ENCODE measurements at regions not wholly inside any gene's neighbourhood (a gene's known extent, or its start where the extent isn't known, plus 50 kb on each side); places are given as distances from the start of the nearest gene placed in this dataset.

- H3K4me3 ChIP-seq: no peak overlapping the region
- ATAC-seq (ENCODE audit: insufficient read depth, low FRiP score) (no peak), DNase-seq (no peak)
- WGBS, 2 donors: 54 to 73% methylated on average over 2 of the region's 2 CpGs
- TF ChIP-seq, protein P1, sequence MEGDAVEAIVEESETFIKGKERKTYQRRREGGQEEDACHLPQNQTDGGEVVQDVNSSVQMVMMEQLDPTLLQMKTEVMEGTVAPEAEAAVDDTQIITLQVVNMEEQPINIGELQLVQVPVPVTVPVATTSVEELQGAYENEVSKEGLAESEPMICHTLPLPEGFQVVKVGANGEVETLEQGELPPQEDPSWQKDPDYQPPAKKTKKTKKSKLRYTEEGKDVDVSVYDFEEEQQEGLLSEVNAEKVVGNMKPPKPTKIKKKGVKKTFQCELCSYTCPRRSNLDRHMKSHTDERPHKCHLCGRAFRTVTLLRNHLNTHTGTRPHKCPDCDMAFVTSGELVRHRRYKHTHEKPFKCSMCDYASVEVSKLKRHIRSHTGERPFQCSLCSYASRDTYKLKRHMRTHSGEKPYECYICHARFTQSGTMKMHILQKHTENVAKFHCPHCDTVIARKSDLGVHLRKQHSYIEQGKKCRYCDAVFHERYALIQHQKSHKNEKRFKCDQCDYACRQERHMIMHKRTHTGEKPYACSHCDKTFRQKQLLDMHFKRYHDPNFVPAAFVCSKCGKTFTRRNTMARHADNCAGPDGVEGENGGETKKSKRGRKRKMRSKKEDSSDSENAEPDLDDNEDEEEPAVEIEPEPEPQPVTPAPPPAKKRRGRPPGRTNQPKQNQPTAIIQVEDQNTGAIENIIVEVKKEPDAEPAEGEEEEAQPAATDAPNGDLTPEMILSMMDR (IDR thresholded peaks at IDR 0.05; ENCODE audit: control extremely low read depth, extremely low read depth): no peak
- H3K4me1 ChIP-seq (ENCODE audit: control insufficient read depth in 5 of 5, insufficient read depth in 5 of 5, low read length in 5 of 5): no peaks in the 10 kb centered on the region
- H3K27ac ChIP-seq (ENCODE audit: low read depth in 1 of 2, low read length in 1 of 2): no peak overlapping the region
- H3K27me3 ChIP-seq (ENCODE audit: control insufficient read depth in 3 of 3, insufficient read depth in 3 of 3, low read length in 2 of 3): no peaks in the 10 kb centered on the region
- no peaks in the 10 kb centered on the region for H3K9me3 ChIP-seq (ENCODE audit: control insufficient read depth in 4 of 4, insufficient read depth in 3 of 4, low read length in 3 of 4)
- H3K36me3 ChIP-seq (ENCODE audit: control insufficient read depth in 4 of 4, insufficient read depth in 4 of 4, low read length in 4 of 4): no peaks in the 10 kb centered on the region
- H3K9ac ChIP-seq (ENCODE audit: insufficient read depth in 1 of 2, low read length in 2 of 2): no peak overlapping the region
These were observed 301.8 kb upstream of the SORL1-AS1 start for GRCh38 chr11:121754598-121754997.

DNA sequence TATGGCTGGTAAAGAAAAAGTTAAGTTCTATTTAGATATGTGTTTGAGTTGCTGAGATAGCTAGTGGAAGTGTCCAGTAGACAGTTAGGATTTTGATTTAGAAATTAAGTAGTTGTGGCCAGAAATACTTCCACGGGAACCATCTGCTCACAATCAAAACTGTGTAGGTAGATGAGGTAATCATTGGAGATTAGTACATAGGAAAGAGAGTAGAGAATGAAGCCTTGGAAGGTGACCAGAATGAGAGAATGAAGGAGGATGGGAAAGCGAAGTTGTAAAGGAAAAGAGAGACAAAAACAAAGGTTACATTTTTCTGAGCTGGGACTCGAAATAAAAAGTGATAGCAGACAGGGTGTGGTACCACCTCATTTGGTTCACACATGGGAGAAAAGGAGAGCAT is 296.9 kb upstream of the SORL1-AS1 start:
- ATAC-seq (ENCODE audit: insufficient read depth, low FRiP score) (no peak), DNase-seq (no peak)
- H3K27ac ChIP-seq (ENCODE audit: low read depth in 1 of 2, low read length in 1 of 2): no peak overlapping the region
- peaks cover 0 to 2% (median 0%) of the 10 kb centered on the region in 4 donors for H3K9me3 ChIP-seq (ENCODE audit: control insufficient read depth in 4 of 4, insufficient read depth in 3 of 4, low read length in 3 of 4)
- H3K4me1 ChIP-seq (ENCODE audit: control insufficient read depth in 5 of 5, insufficient read depth in 5 of 5, low read length in 5 of 5): no peaks in the 10 kb centered on the region
- no peaks in the 10 kb centered on the region for H3K36me3 ChIP-seq (ENCODE audit: control insufficient read depth in 4 of 4, insufficient read depth in 4 of 4, low read length in 4 of 4)
- no peaks in the 10 kb centered on the region for H3K27me3 ChIP-seq (ENCODE audit: control insufficient read depth in 3 of 3, insufficient read depth in 3 of 3, low read length in 2 of 3)
- no peak overlapping the region for H3K4me3 ChIP-seq
- TF ChIP-seq, protein P1 (IDR thresholded peaks at IDR 0.05; ENCODE audit: control extremely low read depth, extremely low read depth): no peak
- no peak overlapping the region for H3K9ac ChIP-seq (ENCODE audit: insufficient read depth in 1 of 2, low read length in 2 of 2)
- WGBS, 2 donors: 77 to 87% methylated on average over 3 of the region's 3 CpGs

DNA sequence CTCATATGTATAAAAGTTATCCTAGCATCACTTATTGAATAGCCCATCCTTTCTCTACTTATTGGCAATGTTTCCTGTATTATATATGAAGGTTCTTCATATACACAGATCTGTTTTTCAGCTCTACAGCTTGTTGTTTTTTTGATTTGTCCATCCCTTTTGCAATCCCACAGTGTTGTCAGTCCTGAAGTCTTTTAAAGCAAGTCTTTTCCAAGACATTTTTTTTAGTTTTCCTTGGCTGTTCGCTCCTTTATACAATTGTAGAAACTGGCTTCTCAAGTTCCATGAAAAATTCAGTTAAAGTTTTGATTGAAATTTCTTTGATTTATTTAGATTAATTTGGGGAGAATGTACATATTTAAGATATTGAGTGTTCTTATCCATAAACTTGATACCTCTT is 295.3 kb upstream of the SORL1-AS1 start:
- DNase-seq (no peak), ATAC-seq (ENCODE audit: insufficient read depth, low FRiP score) (no peak)
- no peak overlapping the region for H3K9ac ChIP-seq (ENCODE audit: insufficient read depth in 1 of 2, low read length in 2 of 2)
- H3K4me1 ChIP-seq (ENCODE audit: control insufficient read depth in 5 of 5, insufficient read depth in 5 of 5, low read length in 5 of 5): no peaks in the 10 kb centered on the region
- peaks cover 0 to 4% (median 1%) of the 10 kb centered on the region in 4 donors for H3K9me3 ChIP-seq (ENCODE audit: control insufficient read depth in 4 of 4, insufficient read depth in 3 of 4, low read length in 3 of 4)
- TF ChIP-seq, protein P1 (IDR thresholded peaks at IDR 0.05; ENCODE audit: control extremely low read depth, extremely low read depth): no peak
- H3K4me3 ChIP-seq: no peak overlapping the region
- no peaks in the 10 kb centered on the region for H3K36me3 ChIP-seq (ENCODE audit: control insufficient read depth in 4 of 4, insufficient read depth in 4 of 4, low read length in 4 of 4)
- 85 to 94% methylated on average over 1 of the region's 1 CpG for WGBS, 2 donors
- H3K27ac ChIP-seq (ENCODE audit: low read depth in 1 of 2, low read length in 1 of 2): no peak overlapping the region
- H3K27me3 ChIP-seq (ENCODE audit: control insufficient read depth in 3 of 3, insufficient read depth in 3 of 3, low read length in 2 of 3): no peaks in the 10 kb centered on the region

DNA sequence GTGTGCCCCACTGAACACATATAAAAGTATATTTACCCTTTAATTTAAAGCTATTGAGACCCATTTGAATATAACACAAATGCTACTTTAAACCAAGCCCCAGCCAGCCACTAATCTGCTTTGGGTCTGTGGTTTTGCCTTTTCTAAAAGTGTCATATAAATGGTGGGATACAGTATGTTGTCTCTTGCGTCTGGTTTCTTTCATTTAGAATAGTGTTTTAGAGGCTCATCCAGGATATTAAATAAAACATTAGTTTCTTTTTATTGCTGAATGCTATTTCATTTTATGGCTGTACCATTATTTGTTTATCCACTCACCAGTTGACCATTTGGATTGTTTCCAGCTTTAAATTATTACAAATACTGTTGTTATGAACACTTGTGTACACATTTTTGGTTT is 290.5 kb upstream of the SORL1-AS1 start:
- H3K36me3 ChIP-seq (ENCODE audit: control insufficient read depth in 4 of 4, insufficient read depth in 4 of 4, low read length in 4 of 4): no peaks in the 10 kb centered on the region
- no peak overlapping the region for H3K27ac ChIP-seq (ENCODE audit: low read depth in 1 of 2, low read length in 1 of 2)
- peaks cover 0 to 4% (median 1%) of the 10 kb centered on the region in 4 donors for H3K9me3 ChIP-seq (ENCODE audit: control insufficient read depth in 4 of 4, insufficient read depth in 3 of 4, low read length in 3 of 4)
- H3K4me3 ChIP-seq: no peak overlapping the region
- no peak for ATAC-seq (ENCODE audit: insufficient read depth, low FRiP score)
- no peak for DNase-seq
- WGBS, 2 donors: 97 to 98% methylated on average over 1 of the region's 1 CpG
- no peaks in the 10 kb centered on the region for H3K27me3 ChIP-seq (ENCODE audit: control insufficient read depth in 3 of 3, insufficient read depth in 3 of 3, low read length in 2 of 3)
- no peak overlapping the region for H3K9ac ChIP-seq (ENCODE audit: insufficient read depth in 1 of 2, low read length in 2 of 2)
- TF ChIP-seq, protein P1 (IDR thresholded peaks at IDR 0.05; ENCODE audit: control extremely low read depth, extremely low read depth): no peak
- H3K4me1 ChIP-seq (ENCODE audit: control insufficient read depth in 5 of 5, insufficient read depth in 5 of 5, low read length in 5 of 5): peaks cover 0 to 18% (median 9%) of the 10 kb centered on the region in 5 donors
